Kidney (tissue), 13 donors: ENCODE measurements at regions not wholly inside any gene's neighbourhood (a gene's known extent, or its start where the extent isn't known, plus 50 kb on each side); places are given as distances from the start of the nearest gene placed in this dataset.

ENCODE experiments used
- DNase-seq, 5 donors: peaks; one replicate each; pipeline ENCODE4 v3.0.0-alpha.2; 2013 to 2020
- FAIRE-seq: peaks from 2 replicates; lab custom pipeline; 2012; peaks lifted over from hg19 to GRCh38; lab: Jason Lieb, UNC
- H3K27ac ChIP-seq, 2 donors: one replicate each; pipeline ENCODE4 v1.7.0; 2013; ENCODE audit warnings: low read depth in 2 of 2, low read length in 2 of 2, inconsistent platforms in 1 of 2
- H3K27me3 ChIP-seq: one replicate; pipeline ENCODE4 v1.7.1; 2013; ENCODE audit warnings: low read length, inconsistent platforms; ENCODE audit not compliant: control insufficient read depth, insufficient read depth
- H3K36me3 ChIP-seq, 3 donors: one replicate each; pipeline versions ENCODE4 v1.7.0 to v1.7.1; 2013; ENCODE audit warnings: low read length in 3 of 3, control low read depth in 1 of 3, inconsistent platforms in 1 of 3; ENCODE audit not compliant: insufficient read depth in 3 of 3, control insufficient read depth in 2 of 3
- H3K4me1 ChIP-seq, 3 donors: one replicate each; pipeline versions ENCODE4 v1.7.0 to v1.7.1; 2013; ENCODE audit warnings: low read length in 3 of 3, inconsistent platforms in 1 of 3, low read depth in 1 of 3; ENCODE audit not compliant: control insufficient read depth in 2 of 3, insufficient read depth in 2 of 3
- H3K4me3 ChIP-seq, 3 donors: one replicate each; pipeline versions ENCODE4 v1.7.0 to v1.8.1; 2013; ENCODE audit warnings: low read length in 3 of 3, control low read depth in 1 of 3, inconsistent platforms in 1 of 3
- H3K9ac ChIP-seq, 3 donors: one replicate each; pipeline versions ENCODE4 v1.7.0 to v1.7.1; 2013; ENCODE audit warnings: low read length in 3 of 3, control low read depth in 1 of 3, inconsistent platforms in 1 of 3
- H3K9me3 ChIP-seq, 3 donors: one replicate each; pipeline versions ENCODE4 v1.7.0 to v1.7.1; 2013; ENCODE audit warnings: low read length in 3 of 3, control low read depth in 1 of 3, inconsistent platforms in 1 of 3; ENCODE audit not compliant: control insufficient read depth in 2 of 3, insufficient read depth in 1 of 3
- intact Hi-C: fragments of 100-400 bp; cut with DNase I; formaldehyde crosslinking; loops from one replicate; pipeline ENCODE4 v1.11.1; 2022
- TF ChIP-seq, protein P1 (sequence below): IDR thresholded peaks from 3 replicates; pipeline ENCODE4 v1.5.1; 2012; ENCODE audit warnings: mild to moderate bottlenecking, moderate library complexity, borderline replicate concordance; ENCODE audit not compliant: insufficient read depth; ENCODE audit errors: extremely low read depth
- donor health status: control.
- donor health status: control.
- donor health status: control.
- donor health status: control.
- donor health status: control.
- donor health status: DM: yes; HTN: yes; CAD: no.
- donor health status: Normal renal cell carcinoma (clear cell type).

- H3K4me3 ChIP-seq, result no peak overlapping the region
- DNase-seq (peak in 1 of 5 donors; percentile 14), FAIRE-seq (no peak)
- no peak overlapping the region for H3K9ac ChIP-seq
- intact Hi-C loops, result no loop called here
- H3K4me1 ChIP-seq, result no peaks in the 10 kb centered on the region
- H3K27ac ChIP-seq, result no peak overlapping the region
- H3K36me3 ChIP-seq, result no peaks in the 10 kb centered on the region
- TF ChIP-seq, protein P1, sequence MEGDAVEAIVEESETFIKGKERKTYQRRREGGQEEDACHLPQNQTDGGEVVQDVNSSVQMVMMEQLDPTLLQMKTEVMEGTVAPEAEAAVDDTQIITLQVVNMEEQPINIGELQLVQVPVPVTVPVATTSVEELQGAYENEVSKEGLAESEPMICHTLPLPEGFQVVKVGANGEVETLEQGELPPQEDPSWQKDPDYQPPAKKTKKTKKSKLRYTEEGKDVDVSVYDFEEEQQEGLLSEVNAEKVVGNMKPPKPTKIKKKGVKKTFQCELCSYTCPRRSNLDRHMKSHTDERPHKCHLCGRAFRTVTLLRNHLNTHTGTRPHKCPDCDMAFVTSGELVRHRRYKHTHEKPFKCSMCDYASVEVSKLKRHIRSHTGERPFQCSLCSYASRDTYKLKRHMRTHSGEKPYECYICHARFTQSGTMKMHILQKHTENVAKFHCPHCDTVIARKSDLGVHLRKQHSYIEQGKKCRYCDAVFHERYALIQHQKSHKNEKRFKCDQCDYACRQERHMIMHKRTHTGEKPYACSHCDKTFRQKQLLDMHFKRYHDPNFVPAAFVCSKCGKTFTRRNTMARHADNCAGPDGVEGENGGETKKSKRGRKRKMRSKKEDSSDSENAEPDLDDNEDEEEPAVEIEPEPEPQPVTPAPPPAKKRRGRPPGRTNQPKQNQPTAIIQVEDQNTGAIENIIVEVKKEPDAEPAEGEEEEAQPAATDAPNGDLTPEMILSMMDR, result no peak
- no peaks in the 10 kb centered on the region for H3K9me3 ChIP-seq
- H3K27me3 ChIP-seq, result no peaks in the 10 kb centered on the region
Measured at GRCh38 chr21:19237608-19238007, 834.0 kb upstream of the TMPRSS15 start.

DNA sequence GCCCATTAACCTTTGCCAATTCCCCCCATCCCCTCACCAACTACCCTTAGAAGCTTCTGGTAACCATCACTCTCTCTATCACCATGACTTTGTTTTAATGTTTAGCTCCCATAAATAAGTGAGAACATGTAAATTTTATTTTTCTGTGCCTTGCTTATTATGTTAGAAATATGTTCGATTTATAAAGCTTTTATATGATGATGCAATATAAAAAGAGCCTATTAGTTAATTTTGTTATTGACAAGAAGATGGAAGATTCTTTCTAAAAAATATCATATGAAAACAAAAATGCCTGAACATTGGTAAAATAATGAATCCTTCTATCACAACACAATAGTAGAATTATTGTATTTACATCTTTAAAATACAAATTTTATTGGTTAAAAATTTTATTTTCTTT is 836.1 kb upstream of the TMPRSS15 start:
- intact Hi-C loops, result no loop called here
- TF ChIP-seq, protein P1, result no peak
- H3K4me1 ChIP-seq, result no peaks in the 10 kb centered on the region
- no peaks in the 10 kb centered on the region for H3K27me3 ChIP-seq
- DNase-seq, result no peak
- H3K4me3 ChIP-seq, result no peak overlapping the region
- no peak for FAIRE-seq
- H3K36me3 ChIP-seq, result no peaks in the 10 kb centered on the region
- H3K9ac ChIP-seq, result no peak overlapping the region
- no peak overlapping the region for H3K27ac ChIP-seq
- H3K9me3 ChIP-seq, result no peaks in the 10 kb centered on the region

DNA sequence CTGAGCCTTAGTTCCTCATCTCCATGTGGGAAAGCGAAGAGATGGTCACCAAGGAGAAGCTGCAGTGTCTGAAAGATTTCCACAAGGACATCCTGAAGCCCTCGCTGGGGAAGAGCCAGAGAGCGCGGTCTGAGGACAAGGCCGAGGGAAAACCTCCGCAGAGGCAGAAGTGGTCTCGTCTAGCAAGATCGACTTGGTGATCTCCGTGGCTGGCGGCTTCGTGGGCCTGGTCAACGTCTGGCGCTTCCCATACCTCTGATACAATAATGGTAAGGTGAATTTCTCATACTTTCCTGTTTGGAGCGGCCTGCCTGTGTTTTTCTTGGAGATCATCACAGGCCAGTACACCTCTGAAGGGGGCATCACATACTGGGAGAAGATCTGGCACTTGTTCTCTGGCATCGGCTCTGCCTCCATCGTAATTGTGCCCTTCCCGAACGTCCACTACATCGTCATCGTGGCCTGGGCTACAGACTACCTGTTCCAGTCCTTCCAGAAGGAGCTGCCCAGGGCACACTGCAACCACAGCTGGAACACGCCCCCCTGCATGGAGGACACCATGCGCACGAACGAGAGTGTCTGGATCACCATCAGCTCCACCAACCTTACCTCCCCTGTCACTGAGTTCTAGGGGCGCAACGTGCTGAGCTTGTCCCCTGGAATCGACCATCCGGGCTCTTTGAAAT is 841.1 kb upstream of the TMPRSS15 start:
- Histone ChIP-seq H3K4me3 (no peak overlapping the region), H3K4me1 (no peaks in the 10 kb centered on the region), H3K36me3 (no peaks in the 10 kb centered on the region), H3K9me3 (no peaks in the 10 kb centered on the region), H3K27me3 (no peaks in the 10 kb centered on the region), H3K9ac (no peak overlapping the region), H3K27ac (no peak overlapping the region)
- DNase-seq (peak in 1 of 5 donors; percentile 43), FAIRE-seq (no peak)
- TF ChIP-seq, protein P1, result no peak
- intact Hi-C loops, result no loop called here

- no peaks in the 10 kb centered on the region for H3K4me1 ChIP-seq
- DNase-seq (peak in 1 of 5 donors; percentile 46), FAIRE-seq (no peak)
- H3K27ac ChIP-seq, result no peak overlapping the region
- H3K9me3 ChIP-seq, result no peaks in the 10 kb centered on the region
- no peaks in the 10 kb centered on the region for H3K36me3 ChIP-seq
- intact Hi-C loops, result no loop called here
- no peaks in the 10 kb centered on the region for H3K27me3 ChIP-seq
- no peak overlapping the region for H3K4me3 ChIP-seq
- no peak overlapping the region for H3K9ac ChIP-seq
- TF ChIP-seq, protein P1, result no peak
Measured at GRCh38 chr21:19245188-19245580, 841.6 kb upstream of the TMPRSS15 start.
